HFFc6 (cell line): ENCODE measurements at regions not wholly inside any gene's neighbourhood (a gene's known extent, or its start where the extent isn't known, plus 50 kb on each side); places are given as distances from the start of the nearest gene placed in this dataset.

ENCODE experiments used
- DNase-seq: peaks from one replicate; pipeline ENCODE4 v3.0.0-alpha.2; 2018
- H3K27ac Mint-ChIP-seq: 2 replicates; pipeline ENCODE4 v1.8.0; 2020; ENCODE audit warnings: mild to moderate bottlenecking, mixed read lengths
- H3K27me3 Mint-ChIP-seq: 2 replicates; pipeline ENCODE4 v1.8.0; 2021; ENCODE audit warnings: mild to moderate bottlenecking, moderate library complexity, mixed read lengths; ENCODE audit not compliant: insufficient read depth
- H3K36me3 Mint-ChIP-seq: 2 replicates; pipeline ENCODE4 v1.8.0; 2021; ENCODE audit warnings: low read depth, mixed read lengths
- H3K4me1 Mint-ChIP-seq: 2 replicates; pipeline ENCODE4 v1.8.0; 2020; ENCODE audit warnings: low read depth, mixed read lengths
- H3K4me3 Mint-ChIP-seq: 2 replicates; pipeline ENCODE4 v1.8.0; 2020; ENCODE audit warnings: mild to moderate bottlenecking, moderate library complexity, mixed read lengths
- H3K9me3 Mint-ChIP-seq: 2 replicates; pipeline ENCODE4 v1.8.0; 2020; ENCODE audit warnings: mild to moderate bottlenecking, mixed read lengths
- CTCF ChIP-seq: fragments of 200-600 bp; sonication (generic); IDR thresholded peaks from 2 replicates; pipeline ENCODE4 v1.5.0; 2021; ENCODE audit warnings: antibody characterized with exemption, mild to moderate bottlenecking

GRCh38 chr10:105596749-105597148 lies 955.7 kb downstream of the SORCS3 start:
- no peak overlapping the region for H3K4me3 Mint-ChIP-seq
- peaks cover 41% of the 10 kb centered on the region for H3K9me3 Mint-ChIP-seq
- no peaks in the 10 kb centered on the region for H3K27me3 Mint-ChIP-seq
- no peaks in the 10 kb centered on the region for H3K4me1 Mint-ChIP-seq
- no peak for TF ChIP-seq CTCF
- H3K36me3 Mint-ChIP-seq = no peaks in the 10 kb centered on the region
- DNase-seq = no peak
- H3K27ac Mint-ChIP-seq = no peak overlapping the region

GRCh38 chr10:105594296-105594695 lies 953.2 kb downstream of the SORCS3 start:
- no peak for DNase-seq
- H3K36me3 Mint-ChIP-seq = no peaks in the 10 kb centered on the region

GRCh38 chr10:105592468-105592867 lies 951.4 kb downstream of the SORCS3 start:
- TF ChIP-seq CTCF = no peak

More at GRCh38 chr10:105594296-105594695, 953.2 kb downstream of the SORCS3 start:
- no peak overlapping the region for H3K4me3 Mint-ChIP-seq
- no peak for TF ChIP-seq CTCF
- H3K4me1 Mint-ChIP-seq = no peaks in the 10 kb centered on the region
- no peaks in the 10 kb centered on the region for H3K27me3 Mint-ChIP-seq
- H3K9me3 Mint-ChIP-seq = peaks cover 31% of the 10 kb centered on the region
- no peak overlapping the region for H3K27ac Mint-ChIP-seq

GRCh38 chr10:105586451-105587098 lies 945.5 kb downstream of the SORCS3 start:
- no peak for TF ChIP-seq CTCF
- no peak overlapping the region for H3K4me3 Mint-ChIP-seq
- no peak overlapping the region for H3K27ac Mint-ChIP-seq
- no peak for DNase-seq
- no peaks in the 10 kb centered on the region for H3K27me3 Mint-ChIP-seq
- H3K4me1 Mint-ChIP-seq = peaks cover 13% of the 10 kb centered on the region; the same call in 1 of the 2 replicates
- no peaks in the 10 kb centered on the region for H3K36me3 Mint-ChIP-seq
- H3K9me3 Mint-ChIP-seq = peaks cover 20% of the 10 kb centered on the region

More at GRCh38 chr10:105592468-105592867, 951.4 kb downstream of the SORCS3 start:
- Mint-ChIP-seq H3K27me3 (no peaks in the 10 kb centered on the region), H3K27ac (no peak overlapping the region), H3K36me3 (no peaks in the 10 kb centered on the region), H3K9me3 (peaks cover 26% of the 10 kb centered on the region), H3K4me1 (no peaks in the 10 kb centered on the region), H3K4me3 (no peak overlapping the region)
- DNase-seq = no peak

DNA sequence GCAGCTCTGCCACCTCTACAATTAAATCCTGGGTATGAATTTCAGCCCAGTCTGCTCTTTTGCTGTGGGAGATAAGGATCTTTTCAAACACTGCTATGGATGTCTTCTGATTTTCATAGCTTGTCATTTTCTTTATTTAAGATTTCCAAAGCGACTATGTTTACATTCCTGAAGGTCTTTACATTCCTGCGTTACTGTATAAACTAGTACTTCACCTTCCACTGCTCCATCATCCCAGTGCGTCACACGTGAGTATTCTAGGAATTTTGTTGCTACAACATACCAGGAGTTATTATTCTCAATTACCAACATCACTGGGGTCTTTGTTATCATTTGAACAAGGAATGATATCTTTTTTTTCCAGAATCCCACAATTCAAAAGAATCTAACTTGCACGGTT lies 944.7 kb downstream of the SORCS3 start:
- Mint-ChIP-seq H3K27ac (no peak overlapping the region), H3K9me3 (peaks cover 20% of the 10 kb centered on the region), H3K4me1 (peaks cover 13% of the 10 kb centered on the region; the same call in 1 of the 2 replicates), H3K36me3 (no peaks in the 10 kb centered on the region), H3K4me3 (no peak overlapping the region), H3K27me3 (no peaks in the 10 kb centered on the region)
- no peak for TF ChIP-seq CTCF
- DNase-seq = peak; percentile 0
